ENCODE measurements at regions not wholly inside any gene's neighbourhood (a gene's known extent, or its start where the extent isn't known, plus 50 kb on each side); places are given as distances from the start of the nearest gene placed in this dataset.

- TF ChIP-seq, protein P1, sequence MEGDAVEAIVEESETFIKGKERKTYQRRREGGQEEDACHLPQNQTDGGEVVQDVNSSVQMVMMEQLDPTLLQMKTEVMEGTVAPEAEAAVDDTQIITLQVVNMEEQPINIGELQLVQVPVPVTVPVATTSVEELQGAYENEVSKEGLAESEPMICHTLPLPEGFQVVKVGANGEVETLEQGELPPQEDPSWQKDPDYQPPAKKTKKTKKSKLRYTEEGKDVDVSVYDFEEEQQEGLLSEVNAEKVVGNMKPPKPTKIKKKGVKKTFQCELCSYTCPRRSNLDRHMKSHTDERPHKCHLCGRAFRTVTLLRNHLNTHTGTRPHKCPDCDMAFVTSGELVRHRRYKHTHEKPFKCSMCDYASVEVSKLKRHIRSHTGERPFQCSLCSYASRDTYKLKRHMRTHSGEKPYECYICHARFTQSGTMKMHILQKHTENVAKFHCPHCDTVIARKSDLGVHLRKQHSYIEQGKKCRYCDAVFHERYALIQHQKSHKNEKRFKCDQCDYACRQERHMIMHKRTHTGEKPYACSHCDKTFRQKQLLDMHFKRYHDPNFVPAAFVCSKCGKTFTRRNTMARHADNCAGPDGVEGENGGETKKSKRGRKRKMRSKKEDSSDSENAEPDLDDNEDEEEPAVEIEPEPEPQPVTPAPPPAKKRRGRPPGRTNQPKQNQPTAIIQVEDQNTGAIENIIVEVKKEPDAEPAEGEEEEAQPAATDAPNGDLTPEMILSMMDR (IDR thresholded peaks at IDR 0.05): no peak
- TF ChIP-seq SIN3A (IDR thresholded peaks at IDR 0.05; ENCODE audit: borderline replicate concordance, insufficient read depth, low read depth, low read length) (no peak), POLR2AphosphoS5 (IDR thresholded peaks at IDR 0.05; ENCODE audit: low read depth, low read length) (no peak), TCF7L2 (IDR thresholded peaks at IDR 0.05; ENCODE audit: low read depth, low read length) (no peak)
Measured at GRCh38 chr3:153906366-153906765, 214.8 kb upstream of the ARHGEF26 start.

All from Panc1 (cell line).